ENCODE measurements at regions not wholly inside any gene's neighbourhood (a gene's known extent, or its start where the extent isn't known, plus 50 kb on each side); places are given as distances from the start of the nearest gene placed in this dataset.

- no peak for DNase-seq
These were observed 237.3 kb upstream of the TNRC6C start for GRCh38 chr17:77720946-77721845.

- DNase-seq: no peak
These were observed 236.7 kb upstream of the TNRC6C start for GRCh38 chr17:77721846-77722160.

- DNase-seq: no peak
These were observed 236.1 kb upstream of the TNRC6C start for GRCh38 chr17:77722366-77722765.

GRCh38 chr17:77723071-77723908 is 235.2 kb upstream of the TNRC6C start:
- DNase-seq: no peak

- DNase-seq: no peak
These were observed 234.3 kb upstream of the TNRC6C start for GRCh38 chr17:77723909-77724875.

GRCh38 chr17:77724876-77725615 is 233.5 kb upstream of the TNRC6C start:
- peak; percentile 83 to 94 for DNase-seq

- DNase-seq: no peak
These were observed 232.7 kb upstream of the TNRC6C start for GRCh38 chr17:77725846-77726245.

GRCh38 chr17:77726549-77727006 is 231.9 kb upstream of the TNRC6C start:
- no peak for DNase-seq

GRCh38 chr17:77727037-77727615 is 231.4 kb upstream of the TNRC6C start:
- peak; percentile 25 to 58 for DNase-seq

- DNase-seq: no peak
These were observed 230.1 kb upstream of the TNRC6C start for GRCh38 chr17:77728474-77728795.

GRCh38 chr17:77728871-77729270 is 229.6 kb upstream of the TNRC6C start:
- no peak for DNase-seq

- DNase-seq: no peak
These were observed 228.9 kb upstream of the TNRC6C start for GRCh38 chr17:77729587-77729986.

GRCh38 chr17:77730376-77730775 is 228.1 kb upstream of the TNRC6C start:
- DNase-seq: no peak

- no peak for DNase-seq
These were observed 224.8 kb upstream of the TNRC6C start for GRCh38 chr17:77733576-77734296.

GRCh38 chr17:77734371-77735080 is 224.0 kb upstream of the TNRC6C start:
- DNase-seq: peak; percentile 55 to 83

- peak in 1 of 2 experiments; percentile 57 for DNase-seq
These were observed 223.4 kb upstream of the TNRC6C start for GRCh38 chr17:77735081-77735565.

- DNase-seq: peak in 1 of 2 experiments; percentile 57
These were observed 222.8 kb upstream of the TNRC6C start for GRCh38 chr17:77735566-77736198.

- DNase-seq: no peak
These were observed 222.3 kb upstream of the TNRC6C start for GRCh38 chr17:77736199-77736585.

- DNase-seq: no peak
These were observed 221.8 kb upstream of the TNRC6C start for GRCh38 chr17:77736721-77737120.
